ENCODE measurements at regions not wholly inside any gene's neighbourhood (a gene's known extent, or its start where the extent isn't known, plus 50 kb on each side); places are given as distances from the start of the nearest gene placed in this dataset.

DNA sequence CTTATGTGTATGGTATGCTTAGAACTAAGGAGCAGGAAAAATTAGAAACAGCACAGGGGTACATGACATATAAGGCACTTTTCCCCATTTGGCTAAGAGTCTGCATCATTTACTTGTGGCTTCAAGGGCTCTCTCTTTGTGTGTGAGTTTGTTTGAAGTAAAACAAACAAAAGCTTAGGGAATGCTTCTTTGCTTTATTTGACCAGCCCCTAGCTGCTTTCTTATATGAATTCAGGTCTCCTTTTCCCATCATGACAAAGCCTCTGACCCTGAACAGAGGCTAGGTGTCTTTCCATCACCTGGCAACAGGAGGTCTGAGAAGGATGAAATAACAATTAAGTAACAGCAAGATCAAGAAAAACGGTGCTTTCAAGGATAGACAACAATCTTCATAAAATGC lies 643.8 kb upstream of the ADGRL2 start:
- no peaks in the 10 kb centered on the region for H3K27me3 ChIP-seq (ENCODE audit: insufficient read depth, poor library complexity, severe bottlenecking)
- H3K4me3 ChIP-seq (replicated peaks; ENCODE audit: insufficient read depth, low read length): no peak overlapping the region
- TF ChIP-seq SPI1 (IDR thresholded peaks at IDR 0.05; ENCODE audit: borderline replicate concordance, low read depth) (no peak), GABPA (IDR thresholded peaks at IDR 0.05; ENCODE audit: low read depth) (no peak), POLR2AphosphoS5 (IDR thresholded peaks at IDR 0.05; ENCODE audit: low read depth) (no peak)
- TF ChIP-seq, protein P1, sequence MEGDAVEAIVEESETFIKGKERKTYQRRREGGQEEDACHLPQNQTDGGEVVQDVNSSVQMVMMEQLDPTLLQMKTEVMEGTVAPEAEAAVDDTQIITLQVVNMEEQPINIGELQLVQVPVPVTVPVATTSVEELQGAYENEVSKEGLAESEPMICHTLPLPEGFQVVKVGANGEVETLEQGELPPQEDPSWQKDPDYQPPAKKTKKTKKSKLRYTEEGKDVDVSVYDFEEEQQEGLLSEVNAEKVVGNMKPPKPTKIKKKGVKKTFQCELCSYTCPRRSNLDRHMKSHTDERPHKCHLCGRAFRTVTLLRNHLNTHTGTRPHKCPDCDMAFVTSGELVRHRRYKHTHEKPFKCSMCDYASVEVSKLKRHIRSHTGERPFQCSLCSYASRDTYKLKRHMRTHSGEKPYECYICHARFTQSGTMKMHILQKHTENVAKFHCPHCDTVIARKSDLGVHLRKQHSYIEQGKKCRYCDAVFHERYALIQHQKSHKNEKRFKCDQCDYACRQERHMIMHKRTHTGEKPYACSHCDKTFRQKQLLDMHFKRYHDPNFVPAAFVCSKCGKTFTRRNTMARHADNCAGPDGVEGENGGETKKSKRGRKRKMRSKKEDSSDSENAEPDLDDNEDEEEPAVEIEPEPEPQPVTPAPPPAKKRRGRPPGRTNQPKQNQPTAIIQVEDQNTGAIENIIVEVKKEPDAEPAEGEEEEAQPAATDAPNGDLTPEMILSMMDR (IDR thresholded peaks at IDR 0.05; ENCODE audit: insufficient read depth, low read length): no peak
- TF ChIP-seq, protein P2, sequence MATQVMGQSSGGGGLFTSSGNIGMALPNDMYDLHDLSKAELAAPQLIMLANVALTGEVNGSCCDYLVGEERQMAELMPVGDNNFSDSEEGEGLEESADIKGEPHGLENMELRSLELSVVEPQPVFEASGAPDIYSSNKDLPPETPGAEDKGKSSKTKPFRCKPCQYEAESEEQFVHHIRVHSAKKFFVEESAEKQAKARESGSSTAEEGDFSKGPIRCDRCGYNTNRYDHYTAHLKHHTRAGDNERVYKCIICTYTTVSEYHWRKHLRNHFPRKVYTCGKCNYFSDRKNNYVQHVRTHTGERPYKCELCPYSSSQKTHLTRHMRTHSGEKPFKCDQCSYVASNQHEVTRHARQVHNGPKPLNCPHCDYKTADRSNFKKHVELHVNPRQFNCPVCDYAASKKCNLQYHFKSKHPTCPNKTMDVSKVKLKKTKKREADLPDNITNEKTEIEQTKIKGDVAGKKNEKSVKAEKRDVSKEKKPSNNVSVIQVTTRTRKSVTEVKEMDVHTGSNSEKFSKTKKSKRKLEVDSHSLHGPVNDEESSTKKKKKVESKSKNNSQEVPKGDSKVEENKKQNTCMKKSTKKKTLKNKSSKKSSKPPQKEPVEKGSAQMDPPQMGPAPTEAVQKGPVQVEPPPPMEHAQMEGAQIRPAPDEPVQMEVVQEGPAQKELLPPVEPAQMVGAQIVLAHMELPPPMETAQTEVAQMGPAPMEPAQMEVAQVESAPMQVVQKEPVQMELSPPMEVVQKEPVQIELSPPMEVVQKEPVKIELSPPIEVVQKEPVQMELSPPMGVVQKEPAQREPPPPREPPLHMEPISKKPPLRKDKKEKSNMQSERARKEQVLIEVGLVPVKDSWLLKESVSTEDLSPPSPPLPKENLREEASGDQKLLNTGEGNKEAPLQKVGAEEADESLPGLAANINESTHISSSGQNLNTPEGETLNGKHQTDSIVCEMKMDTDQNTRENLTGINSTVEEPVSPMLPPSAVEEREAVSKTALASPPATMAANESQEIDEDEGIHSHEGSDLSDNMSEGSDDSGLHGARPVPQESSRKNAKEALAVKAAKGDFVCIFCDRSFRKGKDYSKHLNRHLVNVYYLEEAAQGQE (IDR thresholded peaks at IDR 0.05; ENCODE audit: insufficient replicate concordance, low read depth): no peak
- no peak overlapping the region for H3K27ac ChIP-seq (replicated peaks)
- no peak for DNase-seq (ENCODE audit: low read depth in 1 of 2, low spot score in 1 of 2)

GRCh38 chr1:81155131-81155530 lies 645.6 kb upstream of the ADGRL2 start:
- no peak for DNase-seq (ENCODE audit: low read depth in 1 of 2, low spot score in 1 of 2)
- TF ChIP-seq GABPA (IDR thresholded peaks at IDR 0.05; ENCODE audit: low read depth): no peak
- TF ChIP-seq POLR2AphosphoS5 (IDR thresholded peaks at IDR 0.05; ENCODE audit: low read depth): no peak
- TF ChIP-seq SPI1 (IDR thresholded peaks at IDR 0.05; ENCODE audit: borderline replicate concordance, low read depth): no peak
- TF ChIP-seq, protein P2 (IDR thresholded peaks at IDR 0.05; ENCODE audit: insufficient replicate concordance, low read depth): no peak
- TF ChIP-seq, protein P1 (IDR thresholded peaks at IDR 0.05; ENCODE audit: insufficient read depth, low read length): no peak
- Histone ChIP-seq H3K4me3 (replicated peaks; ENCODE audit: insufficient read depth, low read length) (no peak overlapping the region), H3K27ac (replicated peaks) (no peak overlapping the region), H3K27me3 (ENCODE audit: insufficient read depth, poor library complexity, severe bottlenecking) (no peaks in the 10 kb centered on the region)

DNA sequence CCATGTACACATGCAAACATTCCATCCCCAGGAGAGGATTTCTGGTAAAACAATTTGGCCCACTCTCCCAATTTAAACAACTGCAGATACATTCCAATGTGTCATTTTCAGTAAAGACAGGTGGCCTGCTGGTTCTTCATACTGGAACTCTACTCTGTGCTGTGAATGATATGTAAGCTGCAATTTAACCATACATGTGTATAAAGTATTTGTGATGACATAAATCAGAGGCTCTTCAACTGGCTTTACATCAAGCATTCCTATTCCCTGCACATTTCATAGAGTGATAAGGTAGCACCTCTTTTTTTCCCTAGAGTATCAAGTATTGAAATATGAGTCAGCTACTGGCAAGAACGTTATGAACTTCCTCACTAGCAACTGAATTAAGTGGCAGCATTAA lies 649.5 kb upstream of the ADGRL2 start:
- DNase-seq (ENCODE audit: low read depth in 1 of 2, low spot score in 1 of 2): no peak
- H3K4me3 ChIP-seq (replicated peaks; ENCODE audit: insufficient read depth, low read length): no peak overlapping the region
- H3K27ac ChIP-seq (replicated peaks): no peak overlapping the region
- no peaks in the 10 kb centered on the region for H3K27me3 ChIP-seq (ENCODE audit: insufficient read depth, poor library complexity, severe bottlenecking)
- TF ChIP-seq, protein P1 (IDR thresholded peaks at IDR 0.05; ENCODE audit: insufficient read depth, low read length): no peak
- TF ChIP-seq SPI1 (IDR thresholded peaks at IDR 0.05; ENCODE audit: borderline replicate concordance, low read depth) (0 out of 2 replicates have a peak, but pooled peaks have one; percentile 2), POLR2AphosphoS5 (IDR thresholded peaks at IDR 0.05; ENCODE audit: low read depth) (no peak)
- TF ChIP-seq, protein P2 (IDR thresholded peaks at IDR 0.05; ENCODE audit: insufficient replicate concordance, low read depth): no peak
